ENCODE measurements at regions not wholly inside any gene's neighbourhood (a gene's known extent, or its start where the extent isn't known, plus 50 kb on each side); places are given as distances from the start of the nearest gene placed in this dataset.
"Not testable (repeated sequence)": the region's sequence is repeated elsewhere in the genome, so short reads cannot be mapped to it uniquely, and the experiment has no call there.

DNA sequence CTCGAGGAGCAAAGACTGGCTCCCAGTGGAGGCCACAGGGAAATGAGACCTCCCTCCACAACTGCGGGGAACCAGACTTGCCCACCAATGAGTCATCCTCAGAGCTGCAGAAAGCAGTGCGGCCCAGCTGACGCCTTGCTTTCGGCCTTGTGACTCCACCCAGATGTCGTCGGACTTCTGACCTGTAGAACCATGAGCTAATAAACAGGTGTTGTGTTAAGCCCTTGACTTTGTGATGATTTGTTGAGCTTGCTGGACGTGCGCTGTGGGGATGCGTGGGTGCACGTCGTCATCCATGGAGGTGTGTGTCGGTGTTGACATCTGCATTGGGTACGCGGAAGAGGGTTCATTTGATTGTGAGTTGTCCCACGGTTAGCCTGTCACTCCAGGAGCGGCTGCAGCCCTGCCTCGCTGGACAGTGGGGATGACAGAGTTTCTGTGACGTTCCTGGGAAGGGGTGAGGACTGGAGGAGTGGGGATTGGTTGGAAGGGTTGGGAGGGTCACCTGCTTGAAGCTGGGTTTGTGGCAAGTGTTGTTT lies 154.1 kb downstream of the SH3BP4 start:
- intact Hi-C loops (cut with micrococcal nuclease), result loop anchor here (2.0 kb wide), 1 partner anchor 555 kb away; no protein-coding TSS in a partner anchor

DNA sequence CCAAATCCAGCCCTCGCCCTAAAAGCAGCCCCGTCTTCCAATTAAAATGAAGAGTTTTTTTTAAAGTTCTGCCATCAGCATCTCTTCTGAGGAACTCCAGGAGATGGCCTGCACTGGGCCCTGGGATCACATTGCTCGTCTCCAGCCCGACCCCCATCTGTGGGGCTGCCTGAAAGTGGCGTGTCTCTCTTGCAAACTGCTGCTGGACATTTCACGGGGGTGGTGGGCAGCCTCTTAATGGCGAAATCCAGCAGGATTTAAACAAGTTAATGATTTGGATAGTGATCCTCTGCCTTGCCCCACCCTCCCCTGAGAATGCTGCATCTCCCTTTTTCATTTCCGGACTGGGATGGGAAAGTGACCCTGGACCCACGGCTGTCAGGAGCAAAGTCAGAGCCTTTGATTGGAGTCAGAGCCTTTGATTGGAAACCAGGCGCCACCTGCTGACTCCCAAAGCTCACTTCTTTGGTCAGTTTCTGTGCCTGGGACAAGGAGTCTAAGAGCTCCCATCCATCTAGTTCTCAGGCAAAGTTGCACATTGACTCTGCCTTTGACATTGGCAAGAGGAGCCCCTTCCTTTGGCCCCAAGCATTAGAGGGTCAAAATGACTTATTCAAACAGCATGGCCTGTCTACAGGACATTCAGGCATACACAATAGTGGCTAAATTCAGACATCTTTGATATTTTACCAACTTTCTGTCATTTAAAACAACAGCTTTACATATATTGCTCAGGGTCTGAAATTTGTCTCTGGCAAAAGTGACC lies 155.2 kb downstream of the SH3BP4 start:
- intact Hi-C loops (cut with micrococcal nuclease), result loop anchor here (2.0 kb wide), 1 partner anchor 556 kb away; no protein-coding TSS in a partner anchor

DNA sequence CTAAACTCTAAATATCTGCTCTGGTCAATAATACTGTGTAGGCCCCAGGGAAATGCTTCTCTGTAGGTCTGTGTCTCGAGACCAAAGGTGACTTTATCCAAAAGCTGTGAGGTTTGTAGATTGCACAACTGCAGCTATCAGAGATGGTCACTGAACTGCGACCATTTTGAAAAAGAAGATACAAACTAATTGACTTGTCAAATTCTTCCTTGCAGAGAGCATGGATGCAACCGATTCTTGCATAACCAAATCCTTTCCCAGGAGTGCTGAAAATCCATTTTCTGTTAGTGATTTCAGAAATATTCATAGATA lies 155.8 kb downstream of the SH3BP4 start:
- intact Hi-C loops (cut with micrococcal nuclease), result loop anchor here (2.0 kb wide), 1 partner anchor 557 kb away; no protein-coding TSS in a partner anchor

DNA sequence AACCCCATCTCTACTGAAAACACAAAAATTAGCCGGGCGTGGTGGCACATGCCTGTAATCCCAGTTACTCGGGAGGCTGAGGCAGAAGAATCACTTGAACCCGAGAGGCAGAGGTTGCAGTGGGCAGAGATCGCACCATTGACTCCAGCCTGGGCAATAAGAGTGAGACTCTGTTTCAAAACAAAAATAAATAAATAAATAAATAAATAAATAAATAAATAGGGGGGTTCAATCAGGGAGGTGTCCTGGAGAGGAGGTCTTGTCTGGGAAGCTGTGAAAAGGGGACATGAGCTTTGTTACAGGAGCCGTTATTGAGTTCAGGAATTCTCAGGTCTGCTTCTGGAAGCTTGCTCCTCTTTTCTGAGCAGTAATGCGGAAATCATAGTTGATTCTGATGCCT lies 157.7 kb downstream of the SH3BP4 start:
- intact Hi-C loops (cut with micrococcal nuclease), result not testable (repeated sequence)

DNA sequence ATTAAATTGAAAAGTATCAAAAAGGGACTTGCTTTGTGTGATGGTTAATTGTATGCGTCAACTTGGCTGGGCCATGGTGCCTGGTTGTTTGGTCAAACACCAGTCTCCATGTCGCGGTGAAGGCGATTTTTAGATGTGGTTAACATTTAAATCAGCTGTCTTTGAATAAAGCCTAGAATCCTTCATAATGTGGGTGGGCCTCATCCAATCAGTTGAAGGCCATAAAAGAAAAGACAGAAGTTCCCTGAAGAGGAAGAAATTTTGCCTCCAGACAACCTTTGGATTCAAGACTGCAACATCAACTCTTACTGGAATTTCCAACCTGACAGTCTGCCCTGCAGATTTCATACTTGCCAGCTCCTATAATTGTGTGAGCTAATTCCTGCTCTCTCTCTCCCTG lies 160.5 kb downstream of the SH3BP4 start:
- intact Hi-C loops (cut with micrococcal nuclease), result no loop called here

DNA sequence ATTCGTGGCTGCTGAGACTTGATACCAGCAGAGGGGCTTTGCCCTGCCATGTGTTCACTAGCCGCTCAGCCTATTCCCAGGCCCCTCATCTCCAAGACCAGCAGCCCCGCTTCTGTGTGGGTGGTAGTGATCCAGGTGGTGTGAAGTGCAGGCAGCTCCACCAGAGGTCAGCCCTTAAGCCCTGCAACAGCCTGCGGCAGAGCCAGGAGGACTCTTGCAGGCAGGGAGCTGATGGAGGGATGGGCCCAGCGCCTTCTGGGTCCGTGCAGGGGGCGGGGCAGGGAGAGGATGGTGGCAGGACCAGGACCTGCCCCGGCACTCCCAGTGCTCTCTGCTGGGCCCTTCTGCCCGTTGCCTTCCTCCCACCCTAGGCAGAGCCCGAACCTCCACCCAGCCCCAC lies 162.0 kb downstream of the SH3BP4 start:
- intact Hi-C loops (cut with micrococcal nuclease), result no loop called here

DNA sequence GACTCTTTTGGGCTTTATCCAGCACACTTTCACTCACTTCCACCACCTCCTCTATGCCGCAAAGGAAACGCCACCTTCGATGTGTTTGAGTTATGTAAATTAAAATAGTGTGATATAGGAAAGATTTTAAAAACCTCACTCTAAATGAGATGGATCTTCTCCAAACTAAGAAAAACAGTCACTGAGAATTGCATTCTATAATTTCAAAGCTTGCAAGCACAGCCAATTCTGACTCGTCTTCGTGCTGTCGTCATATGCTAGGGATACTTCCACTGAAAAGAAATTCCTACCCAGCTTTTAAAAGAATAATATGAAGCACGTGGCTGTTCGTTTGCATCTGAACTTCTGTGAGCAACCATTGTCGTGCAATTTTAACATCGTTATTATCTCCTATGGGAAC lies 162.5 kb downstream of the SH3BP4 start:
- intact Hi-C loops (cut with micrococcal nuclease), result no loop called here

DNA sequence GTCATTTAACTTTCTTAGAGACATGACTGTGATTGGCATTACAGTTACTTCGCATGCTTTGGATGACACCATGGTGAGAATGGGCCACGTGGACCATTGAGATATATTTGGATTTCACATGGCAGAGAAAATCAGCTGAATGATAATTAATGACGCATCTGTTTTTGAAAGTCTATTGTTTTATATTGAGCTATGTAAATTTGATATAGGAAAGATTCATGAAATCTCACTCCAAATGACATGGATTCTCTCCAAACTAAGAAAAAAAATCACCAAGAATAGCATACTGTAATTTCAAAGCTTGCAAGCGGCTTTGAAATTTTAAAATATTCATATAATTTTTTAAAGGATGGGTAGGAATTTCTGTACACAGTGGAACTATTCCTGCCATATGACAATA lies 163.7 kb downstream of the SH3BP4 start:
- intact Hi-C loops (cut with micrococcal nuclease), result no loop called here

DNA sequence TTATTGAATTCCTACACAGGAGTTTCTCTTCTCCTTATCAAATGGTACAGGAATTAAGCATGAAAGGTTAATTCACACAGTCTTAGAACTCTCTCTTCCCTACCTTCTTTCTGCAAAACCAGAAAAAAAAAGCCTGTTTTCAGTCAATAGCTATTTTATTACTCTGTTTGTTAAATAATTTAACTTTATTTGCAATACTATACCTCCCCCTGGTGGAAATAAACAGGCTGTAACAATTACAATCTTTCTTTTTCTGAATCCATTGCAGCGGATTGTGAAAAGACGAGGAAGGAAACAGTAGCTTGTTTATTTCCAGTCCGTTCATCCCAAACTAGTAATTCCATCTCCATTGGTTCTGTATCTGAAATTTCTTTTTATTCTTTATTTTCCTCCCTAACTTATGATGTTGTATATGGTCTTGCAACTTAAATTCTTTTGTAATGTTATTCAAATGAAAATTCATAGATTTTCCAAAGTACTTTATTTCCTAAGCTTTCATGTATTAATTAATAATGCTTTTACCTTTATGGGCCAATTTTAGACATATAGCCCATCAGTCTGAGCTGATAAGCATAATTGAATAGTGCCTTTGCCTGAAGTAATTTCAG lies 165.2 kb downstream of the SH3BP4 start:
- intact Hi-C loops (cut with micrococcal nuclease), result no loop called here

DNA sequence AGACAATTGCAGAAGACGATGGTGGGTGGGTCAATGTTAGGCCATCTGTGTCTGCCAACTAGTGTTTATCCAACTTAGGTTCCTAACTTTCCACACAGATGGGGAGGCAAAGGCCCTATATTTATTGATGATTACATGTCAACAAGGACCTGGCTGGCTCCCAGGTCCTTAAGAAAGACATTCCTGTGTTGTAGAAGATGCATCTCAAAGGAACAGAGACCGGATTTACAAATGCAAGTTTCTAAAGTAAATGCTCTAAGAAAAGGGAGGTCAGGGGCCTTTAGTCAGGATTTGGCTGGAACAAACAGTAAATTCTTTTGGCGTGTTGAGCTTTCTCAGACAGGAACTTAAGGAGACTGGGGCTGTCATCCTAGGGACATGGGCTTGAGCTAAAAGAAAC lies 175.0 kb downstream of the SH3BP4 start:
- intact Hi-C loops (cut with micrococcal nuclease), result no loop called here

DNA sequence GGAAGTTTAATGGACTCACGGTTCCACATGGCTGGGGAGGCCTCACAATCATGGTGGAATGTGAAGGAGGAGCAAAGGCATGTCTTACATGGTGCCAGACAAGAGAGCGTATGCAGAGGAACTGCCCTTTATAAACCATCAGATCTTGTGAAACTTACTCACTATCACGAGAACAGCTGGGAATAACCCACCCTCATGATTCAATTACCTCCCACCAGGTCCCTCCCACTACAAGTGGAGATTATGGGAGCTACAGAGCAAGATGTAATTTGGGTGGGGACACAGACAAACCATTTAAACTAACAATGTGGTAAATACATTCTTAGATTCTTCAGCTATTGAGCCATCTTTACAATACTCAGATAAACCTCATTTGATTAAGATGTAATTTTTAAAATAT lies 176.1 kb downstream of the SH3BP4 start:
- intact Hi-C loops (cut with micrococcal nuclease), result no loop called here

DNA sequence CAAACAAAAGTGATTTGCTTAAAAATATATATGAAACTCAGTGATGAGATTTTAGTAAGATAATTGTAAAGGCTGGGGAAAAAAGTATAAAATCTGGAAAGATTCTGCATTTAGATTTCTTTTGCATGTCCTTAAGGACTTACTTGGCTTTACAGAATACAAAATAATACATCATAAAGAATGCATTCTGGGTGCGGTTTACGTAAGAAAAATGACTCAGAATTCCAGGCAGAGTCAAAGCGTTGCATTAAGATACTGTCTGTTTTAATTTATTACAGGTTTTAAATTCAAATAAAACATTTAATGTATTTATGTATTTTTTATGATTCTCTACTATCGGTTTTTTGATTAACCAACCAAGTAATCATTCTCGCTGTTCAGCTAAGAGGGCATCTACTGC lies 178.0 kb downstream of the SH3BP4 start:
- intact Hi-C loops (cut with micrococcal nuclease), result no loop called here

DNA sequence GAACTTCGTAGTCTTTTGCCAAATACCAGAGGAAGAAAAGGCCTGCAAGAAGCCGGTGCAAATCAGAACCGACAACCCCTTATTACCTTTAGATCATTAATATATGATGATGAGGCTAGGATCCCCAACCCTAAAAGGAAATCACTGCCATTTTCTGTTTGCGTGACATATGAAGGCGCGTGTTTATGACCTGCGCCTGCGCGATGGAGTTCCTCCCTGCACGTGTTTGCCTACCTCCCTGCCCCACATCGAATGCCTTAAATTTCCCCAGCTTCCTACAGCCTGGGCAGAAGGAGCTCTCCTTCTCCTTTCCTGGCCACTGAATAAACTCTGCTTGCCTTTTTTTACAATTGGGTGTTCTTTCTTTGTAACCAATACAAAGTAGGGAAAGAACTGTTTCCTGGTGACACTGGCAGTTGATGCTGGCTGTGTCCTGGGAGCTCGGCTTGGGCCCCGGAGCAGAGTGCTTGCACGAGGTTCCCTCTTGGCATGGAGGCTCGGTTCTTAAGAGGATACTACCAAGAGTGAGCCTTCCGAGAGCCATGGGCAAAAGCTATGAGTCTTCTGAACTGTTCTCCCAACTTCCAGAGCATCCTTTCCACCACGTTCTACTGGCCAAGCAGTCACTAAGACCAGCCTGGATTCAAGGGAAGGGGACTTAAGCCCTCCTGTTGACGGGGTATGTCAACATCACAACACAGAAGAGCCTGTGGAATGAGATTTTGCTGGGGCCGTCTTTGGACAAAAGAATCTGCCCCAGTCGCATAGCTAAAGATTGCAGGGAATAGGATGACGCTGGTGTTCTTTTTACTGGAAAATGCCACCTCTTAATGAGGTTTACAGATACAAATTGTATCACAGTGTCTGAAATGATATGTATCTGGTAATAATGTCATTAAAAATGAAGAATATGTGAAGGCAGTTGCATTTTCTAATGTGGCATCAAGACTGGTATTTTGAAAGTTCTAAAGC lies 179.8 kb downstream of the SH3BP4 start:
- intact Hi-C loops (cut with micrococcal nuclease), result no loop called here

DNA sequence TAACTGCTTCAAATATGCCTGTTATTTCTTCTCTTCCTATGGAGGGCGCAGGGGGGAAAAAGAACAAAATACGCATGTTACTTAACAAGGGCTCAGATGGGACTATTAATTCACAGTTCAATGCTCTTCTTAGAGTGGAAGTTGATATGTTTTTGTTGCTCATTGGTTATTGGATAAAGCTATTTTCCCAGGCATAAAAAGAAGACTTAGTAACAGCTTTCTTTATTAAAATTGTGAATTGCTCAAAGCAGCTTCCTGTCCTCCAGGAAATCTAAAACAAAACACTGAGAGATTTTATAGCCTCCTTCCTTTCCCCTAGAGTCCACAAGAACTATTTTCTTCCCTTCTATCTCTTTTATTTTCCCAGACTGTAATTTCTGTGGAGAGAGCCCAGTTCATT lies 180.8 kb downstream of the SH3BP4 start:
- intact Hi-C loops (cut with micrococcal nuclease), result no loop called here

DNA sequence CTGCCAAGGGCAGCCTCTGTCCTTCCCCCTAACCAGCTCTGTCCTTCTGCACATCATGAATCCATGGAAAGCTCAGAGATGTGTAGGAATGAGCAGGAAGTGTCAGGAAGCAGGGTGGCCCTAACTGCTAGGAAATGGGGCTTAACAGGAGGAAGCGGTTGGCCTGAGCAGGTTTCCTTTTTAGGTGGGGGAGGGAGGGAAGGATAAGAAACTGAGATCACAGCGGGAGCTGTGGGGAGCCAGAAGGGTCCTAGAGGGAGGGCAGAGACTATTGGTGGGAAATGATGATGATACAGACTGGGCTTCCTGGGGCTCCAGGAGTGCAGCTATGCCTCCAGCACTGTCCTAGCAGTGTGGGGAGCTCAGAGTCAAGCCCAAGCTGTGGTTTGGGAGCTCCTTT lies 182.0 kb downstream of the SH3BP4 start:
- intact Hi-C loops (cut with micrococcal nuclease), result no loop called here

DNA sequence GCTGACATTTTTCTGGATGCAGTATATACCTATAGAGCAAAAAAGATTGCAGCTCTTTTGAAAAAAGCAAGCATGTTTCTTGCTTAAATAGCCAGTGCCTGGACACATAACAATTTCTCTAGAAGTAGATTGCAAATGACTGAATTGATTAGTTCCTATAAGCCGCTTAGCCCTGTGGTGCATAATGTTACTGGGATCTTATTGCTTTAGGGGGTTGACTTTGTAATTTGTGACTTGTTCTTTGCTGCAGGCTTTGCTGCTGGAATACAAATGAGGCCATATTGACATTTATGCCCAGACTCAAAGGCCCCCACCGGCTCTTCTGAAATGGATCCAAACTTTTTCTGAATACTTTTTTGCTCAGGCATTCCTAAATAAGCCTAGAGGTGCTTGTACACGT lies 182.6 kb downstream of the SH3BP4 start:
- intact Hi-C loops (cut with micrococcal nuclease), result no loop called here

DNA sequence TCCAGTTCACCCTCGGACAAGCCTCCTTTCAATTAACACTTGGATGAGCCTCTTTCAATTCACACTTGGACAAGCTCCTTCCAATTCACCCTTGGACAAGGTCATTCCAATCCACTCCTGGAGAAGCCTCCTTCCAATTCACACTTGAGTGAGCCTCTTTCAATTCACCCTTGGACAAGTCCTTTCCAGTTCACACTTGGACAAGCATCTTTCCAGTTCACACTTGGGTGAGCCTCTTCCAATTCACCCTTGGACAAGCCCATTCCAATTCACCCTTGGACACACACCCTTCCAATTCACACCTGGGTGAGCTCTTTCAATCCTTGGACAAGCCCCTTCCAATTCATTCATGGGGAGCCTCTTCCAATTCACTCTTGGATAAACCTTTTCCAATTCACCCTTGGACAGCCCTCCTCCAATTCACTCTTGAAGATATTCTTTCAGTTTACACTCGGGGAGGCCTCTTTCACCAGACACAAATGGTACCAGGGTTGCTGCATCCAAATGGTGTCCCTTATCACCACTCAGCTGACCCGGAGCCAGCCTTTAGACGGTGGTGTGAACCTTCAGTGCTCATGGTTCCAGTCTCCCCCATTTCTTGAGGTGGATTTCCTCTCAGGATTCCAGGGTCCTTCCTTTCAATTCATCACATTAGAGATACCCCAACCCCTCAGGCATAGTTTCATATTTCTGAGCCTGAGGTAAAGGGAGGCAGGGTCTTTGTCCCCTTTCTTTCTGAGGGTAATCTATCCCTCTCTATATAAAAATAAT lies 183.6 kb downstream of the SH3BP4 start:
- intact Hi-C loops (cut with micrococcal nuclease), result no loop called here

DNA sequence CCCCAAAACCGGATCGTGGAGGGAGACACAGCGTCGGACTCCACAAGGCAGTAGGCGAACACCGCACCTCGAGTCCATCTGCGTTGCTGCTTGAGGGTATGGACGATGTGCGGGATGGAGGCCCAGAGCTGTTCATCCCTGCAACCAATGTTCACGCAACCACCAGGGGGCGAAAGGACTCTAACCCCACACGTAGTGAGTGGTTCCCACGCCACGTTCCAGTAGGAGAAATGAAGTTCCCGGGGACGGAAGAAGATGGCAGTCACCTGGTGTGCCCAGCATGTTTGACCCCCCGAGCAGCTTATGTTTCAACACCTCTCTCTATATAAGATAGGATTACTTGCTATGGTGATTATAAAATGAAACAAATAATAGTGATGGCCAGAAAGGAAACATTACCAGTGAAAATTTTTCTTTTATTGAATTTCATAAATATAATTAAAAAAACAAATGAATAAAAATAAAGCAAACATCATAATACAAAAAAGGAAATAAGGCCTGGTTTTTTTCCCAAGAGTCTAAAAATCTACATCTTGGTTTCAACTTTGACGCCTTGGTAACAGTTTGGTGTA lies 184.3 kb downstream of the SH3BP4 start:
- intact Hi-C loops (cut with micrococcal nuclease), result loop anchor here (1.0 kb wide), 1 partner anchor 458 kb away; no protein-coding TSS in a partner anchor

DNA sequence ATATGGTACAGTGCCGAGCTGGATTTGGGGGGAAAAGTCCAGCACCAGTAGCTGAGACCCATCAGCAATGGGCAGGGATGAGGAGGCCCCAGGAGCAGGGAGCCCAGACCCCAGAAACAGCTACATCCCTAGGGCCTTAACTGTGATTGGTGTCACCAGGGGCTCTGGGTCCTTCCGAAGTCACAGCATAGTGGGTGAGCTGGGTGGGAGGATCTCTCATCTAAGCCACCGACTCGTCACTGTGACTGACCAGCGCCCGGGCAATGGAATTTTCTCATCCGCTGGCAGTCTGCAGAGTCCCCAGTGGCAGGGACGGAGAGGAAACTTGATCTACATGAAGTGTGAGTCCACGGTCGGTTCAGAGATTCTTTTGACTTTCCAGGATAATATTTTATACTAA lies 186.5 kb downstream of the SH3BP4 start:
- intact Hi-C loops (cut with micrococcal nuclease), result no loop called here

DNA sequence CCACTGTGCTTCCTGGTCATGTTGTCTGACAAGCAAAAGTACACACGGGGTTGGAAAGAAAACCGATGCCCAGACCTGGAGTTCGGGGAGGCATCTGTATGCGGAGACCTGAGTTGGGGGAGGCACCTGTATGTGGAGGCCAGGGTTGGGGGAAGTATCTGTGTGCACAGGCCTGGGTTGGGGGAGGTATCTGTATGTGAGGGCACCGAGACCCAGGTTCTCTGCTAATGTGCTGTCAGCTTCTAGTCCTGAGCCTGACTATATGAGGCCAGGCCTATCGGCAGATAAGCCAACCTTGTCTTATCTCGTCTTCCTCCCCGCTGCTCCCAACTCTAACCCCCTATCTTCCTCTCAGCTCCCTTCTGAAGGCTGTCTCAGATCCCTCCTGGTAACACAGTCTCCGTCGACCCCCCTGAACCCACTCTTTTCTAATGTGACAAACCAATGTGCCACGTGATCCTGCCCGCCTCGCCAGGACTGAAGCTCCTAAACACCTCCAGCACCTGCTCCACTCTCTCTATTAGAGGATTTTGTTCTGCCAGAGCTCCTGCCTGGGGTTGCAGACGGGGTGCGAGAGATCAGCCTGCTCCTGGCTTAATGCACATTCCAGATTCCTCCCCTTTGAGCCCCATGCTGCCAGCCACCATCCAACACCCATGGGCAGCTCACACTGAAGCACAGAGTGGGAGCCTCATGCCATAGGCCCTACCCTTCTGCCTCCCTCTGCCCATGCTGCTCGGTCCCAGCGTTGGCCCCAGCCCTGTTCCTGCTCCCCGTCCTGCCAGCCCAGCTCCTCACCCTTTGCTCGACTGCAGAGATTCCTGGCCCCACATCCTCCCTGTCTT lies 188.4 kb downstream of the SH3BP4 start:
- intact Hi-C loops (cut with micrococcal nuclease), result no loop called here
